ENCODE measurements at regions not wholly inside any gene's neighbourhood (a gene's known extent, or its start where the extent isn't known, plus 50 kb on each side); places are given as distances from the start of the nearest gene placed in this dataset.

GRCh38 chr2:64770137-64770780, 116.5 kb upstream of the SERTAD2 start:
- no peak for DNase-seq

DNA sequence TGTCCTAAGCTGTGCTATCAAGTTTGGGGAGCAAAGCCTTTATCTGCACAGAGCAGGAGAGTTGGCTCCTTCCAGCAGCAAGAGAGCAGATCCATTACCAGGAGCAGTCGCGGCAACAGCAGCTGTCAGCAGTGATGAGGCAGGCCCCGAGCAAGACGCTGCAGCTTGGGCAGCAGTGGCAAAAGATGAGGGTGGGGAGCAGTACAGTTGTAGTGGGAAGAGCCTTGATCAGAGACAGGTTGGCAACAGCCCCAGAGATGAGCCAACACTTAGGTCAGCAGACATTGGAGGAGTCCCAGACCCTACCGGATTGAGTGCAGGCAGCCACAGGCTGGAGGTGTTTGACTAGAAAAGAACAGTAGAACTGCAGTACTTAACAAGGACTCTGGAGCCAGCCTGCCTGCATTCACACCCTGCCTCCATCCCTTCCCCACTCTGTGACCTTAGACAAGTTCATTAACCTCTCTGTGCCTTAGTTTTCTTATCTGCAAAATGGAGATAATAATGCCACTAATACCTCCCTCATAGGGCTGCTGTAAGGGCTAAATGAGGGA, 117.1 kb upstream of the SERTAD2 start:
- no peak for DNase-seq

- no peak for DNase-seq
These were observed 118.0 kb upstream of the SERTAD2 start for GRCh38 chr2:64771737-64772136.

DNA sequence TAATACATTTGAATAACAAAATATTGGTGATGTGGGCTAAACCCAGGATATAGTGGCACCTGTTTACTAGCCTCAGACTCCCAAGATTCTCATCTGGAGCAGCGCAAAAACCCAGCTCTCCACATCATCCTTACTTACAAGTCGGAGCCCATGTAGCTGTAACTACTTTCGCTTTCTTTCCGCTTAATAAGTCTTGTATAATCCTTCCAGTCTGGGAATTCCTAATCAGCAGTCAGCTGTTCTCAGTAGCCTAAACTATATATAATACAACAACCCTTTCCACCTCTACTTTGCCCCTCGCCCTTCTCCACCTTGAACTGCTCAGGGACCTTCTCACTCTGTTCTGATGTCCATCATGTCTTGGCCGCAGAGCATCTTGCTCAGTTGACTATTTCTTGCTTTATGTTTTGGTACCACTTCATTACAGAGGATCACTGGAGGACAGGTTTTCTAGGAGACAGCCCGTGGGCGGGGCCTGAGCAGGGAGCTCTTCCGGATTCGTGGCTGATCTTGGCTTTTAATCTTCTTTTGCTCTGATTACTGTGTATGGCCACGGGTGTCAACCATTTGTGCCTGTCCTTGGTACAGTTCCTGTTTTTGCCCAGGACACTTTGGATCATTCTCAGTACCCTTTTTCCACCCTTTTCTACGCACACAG, 119.9 kb upstream of the SERTAD2 start:
- no peak for DNase-seq

DNA sequence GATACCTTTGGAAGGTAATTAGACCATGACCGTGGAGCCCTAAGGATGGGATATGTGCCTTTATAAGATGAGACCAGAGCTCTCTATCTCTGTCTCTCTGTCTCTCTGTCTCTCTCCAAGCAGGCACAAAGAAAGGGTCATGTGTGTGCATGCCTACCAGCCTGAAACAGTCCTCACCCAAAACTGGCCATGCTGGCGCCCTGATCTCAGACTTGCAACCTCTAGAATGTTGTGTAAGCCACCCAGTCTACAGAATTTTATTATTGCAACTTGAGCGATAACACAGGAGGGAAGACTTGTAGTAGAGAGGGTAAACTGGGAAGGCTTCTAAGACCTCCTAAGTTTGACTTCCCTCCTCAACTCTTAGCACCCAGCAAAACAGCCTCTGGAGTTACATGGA, 124.1 kb upstream of the SERTAD2 start:
- no peak for DNase-seq

DNA sequence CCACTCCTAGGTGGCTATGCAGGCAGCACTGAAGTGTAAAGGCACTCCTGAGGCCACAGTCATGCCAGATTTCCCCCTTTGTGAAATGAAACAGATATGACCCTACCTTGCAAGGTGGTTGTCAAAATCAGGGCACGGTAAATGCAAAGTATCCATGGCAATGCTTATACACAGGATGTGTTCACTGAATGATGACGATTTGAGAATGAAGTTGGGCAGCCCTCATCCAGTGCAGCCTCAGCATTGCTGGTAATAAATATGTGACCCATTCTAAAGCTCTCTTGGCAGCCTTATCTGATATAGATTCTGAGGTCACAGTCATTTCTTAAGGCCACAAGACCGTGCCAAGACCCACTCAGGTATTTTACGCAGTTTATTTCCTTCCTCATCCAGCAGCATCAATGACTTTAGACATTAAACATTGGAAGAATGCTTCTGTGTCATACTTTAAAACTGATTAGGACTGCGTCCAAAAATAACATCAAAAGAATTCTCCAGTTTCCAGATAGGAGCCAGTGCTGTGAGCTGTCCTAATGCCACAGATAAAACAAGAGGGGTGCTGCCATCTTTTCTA, 125.5 kb upstream of the SERTAD2 start:
- DNase-seq: no peak

DNA sequence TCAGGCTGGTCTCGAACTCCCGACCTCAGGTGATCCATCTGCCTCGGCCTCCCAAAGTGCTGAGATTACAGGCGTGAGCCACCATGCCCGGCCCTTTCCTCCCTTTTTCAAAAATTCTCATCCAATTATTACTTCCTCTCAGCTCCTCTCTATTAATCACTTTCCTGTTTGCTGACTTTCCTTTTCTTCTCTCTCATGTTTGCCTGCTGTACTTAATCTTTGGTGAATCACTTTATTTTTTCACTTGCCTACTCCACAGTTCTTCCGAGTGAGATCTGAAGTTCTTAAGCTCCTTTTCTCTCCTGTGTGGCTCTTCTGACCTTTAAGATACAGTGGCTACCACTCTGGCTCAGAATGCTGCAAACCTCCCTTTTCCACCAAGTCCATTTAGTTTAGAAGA, 126.3 kb upstream of the SERTAD2 start:
- DNase-seq: no peak

DNA sequence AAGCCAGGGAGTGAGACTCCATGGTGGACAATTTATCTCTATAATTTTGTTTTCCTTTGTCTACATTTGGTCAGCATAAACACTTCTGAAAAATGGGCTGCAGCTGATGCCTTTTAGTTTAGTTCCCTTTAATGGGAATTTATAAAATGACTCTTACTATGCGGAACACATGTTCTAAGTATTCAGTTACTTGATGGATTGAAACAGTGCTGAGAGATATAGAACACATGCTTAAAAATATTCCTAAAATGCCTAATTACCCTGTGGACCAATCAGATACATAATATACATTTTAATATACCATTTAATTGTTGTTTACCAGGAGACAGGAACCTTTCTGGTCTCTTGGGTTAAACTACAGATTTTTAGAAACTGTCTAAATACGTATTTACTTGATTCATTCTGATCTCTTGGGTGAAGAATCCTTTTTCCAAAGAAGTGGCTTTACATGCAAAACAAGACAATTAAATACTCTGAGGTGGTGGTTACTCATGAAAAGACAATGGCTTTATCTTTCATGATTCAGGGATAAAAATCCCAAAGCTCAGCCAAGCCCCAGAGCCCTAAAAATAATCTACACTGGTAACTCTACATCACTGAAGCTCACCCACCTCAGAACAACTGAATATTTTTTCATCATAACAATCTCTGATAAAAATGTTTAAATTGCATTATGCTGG, 128.1 kb upstream of the SERTAD2 start:
- DNase-seq: no peak

- no peak for DNase-seq
These were observed 130.7 kb upstream of the SERTAD2 start for GRCh38 chr2:64784168-64785061.

GRCh38 chr2:64785245-64785644, 131.5 kb upstream of the SERTAD2 start:
- DNase-seq: no peak

- DNase-seq: no peak
These were observed 132.8 kb upstream of the SERTAD2 start for GRCh38 chr2:64786343-64787018.

DNA sequence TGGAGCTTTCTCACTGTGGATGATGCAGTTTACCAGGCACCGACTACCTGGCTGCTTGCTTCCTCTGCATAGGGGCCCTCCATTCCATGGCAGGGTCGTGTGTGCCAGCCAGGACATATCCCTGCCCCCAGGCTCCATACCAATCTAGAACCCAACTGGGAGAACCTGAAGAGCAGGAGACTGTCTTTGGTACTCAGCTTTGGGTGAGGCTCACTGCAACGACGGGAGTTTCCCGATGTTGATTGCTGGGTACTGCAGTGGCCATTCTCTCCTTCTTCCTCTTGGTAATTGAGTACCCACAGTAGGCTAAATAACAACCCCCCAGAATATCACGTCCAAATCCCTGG, 133.3 kb upstream of the SERTAD2 start:
- DNase-seq: no peak

DNA sequence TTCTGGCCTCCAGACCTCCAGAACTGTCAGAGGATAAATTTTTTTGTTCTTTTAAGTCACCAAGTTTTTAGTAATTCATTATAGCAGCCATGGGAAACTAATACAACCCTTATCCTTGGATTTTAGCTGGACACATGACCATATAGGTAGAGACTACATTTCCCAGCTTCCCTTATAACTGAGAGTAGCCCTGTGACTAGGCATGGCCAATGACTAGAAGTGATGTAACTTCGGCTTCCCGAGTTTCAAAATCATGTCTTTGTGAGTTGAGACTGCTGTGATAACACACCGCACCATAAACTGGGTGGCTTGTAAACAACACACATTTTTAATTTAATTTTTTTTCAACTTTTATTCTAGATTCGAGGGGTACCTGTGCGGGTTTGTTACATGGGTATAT, 134.0 kb upstream of the SERTAD2 start:
- no peak for DNase-seq

DNA sequence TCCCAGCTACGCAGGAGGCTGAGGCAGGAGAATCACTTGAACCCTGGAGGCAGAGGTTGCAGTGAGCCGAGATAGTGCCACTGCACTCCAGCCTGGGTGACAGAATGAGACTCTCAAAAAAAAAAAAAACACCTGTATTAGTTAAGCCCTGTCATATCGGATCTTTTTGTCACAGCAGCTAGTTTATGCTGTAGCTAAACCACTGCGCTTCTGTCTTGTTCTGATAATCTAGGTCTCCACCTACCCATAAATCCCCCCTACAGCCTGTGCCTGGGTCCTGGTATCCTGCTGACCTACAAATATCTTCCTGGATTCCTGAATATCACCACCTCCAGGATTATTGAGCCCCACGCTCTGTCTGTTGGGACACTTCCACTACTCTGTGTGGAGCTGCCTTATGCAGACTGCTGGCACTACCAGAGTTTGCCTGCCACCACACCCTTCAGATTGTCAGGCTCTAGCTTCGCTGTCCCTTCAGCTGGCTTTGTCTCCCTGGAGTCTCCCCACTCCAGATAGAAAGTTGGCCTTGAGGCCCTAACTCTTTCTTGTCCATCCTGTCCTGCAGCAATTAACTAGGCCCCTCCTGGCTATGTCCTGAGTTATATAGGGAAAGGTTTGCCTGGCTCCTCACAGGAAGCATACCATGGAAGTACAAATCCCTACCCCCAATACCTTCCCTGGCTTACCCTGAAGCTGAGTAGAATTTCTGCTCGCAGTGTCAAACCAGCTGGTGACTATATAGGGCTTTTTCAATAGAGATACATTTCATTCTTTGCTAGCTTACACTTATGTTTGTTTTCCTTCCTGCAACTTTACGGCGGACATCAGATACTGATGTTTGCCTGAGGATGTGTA, 136.0 kb upstream of the SERTAD2 start:
- DNase-seq: no peak

DNA sequence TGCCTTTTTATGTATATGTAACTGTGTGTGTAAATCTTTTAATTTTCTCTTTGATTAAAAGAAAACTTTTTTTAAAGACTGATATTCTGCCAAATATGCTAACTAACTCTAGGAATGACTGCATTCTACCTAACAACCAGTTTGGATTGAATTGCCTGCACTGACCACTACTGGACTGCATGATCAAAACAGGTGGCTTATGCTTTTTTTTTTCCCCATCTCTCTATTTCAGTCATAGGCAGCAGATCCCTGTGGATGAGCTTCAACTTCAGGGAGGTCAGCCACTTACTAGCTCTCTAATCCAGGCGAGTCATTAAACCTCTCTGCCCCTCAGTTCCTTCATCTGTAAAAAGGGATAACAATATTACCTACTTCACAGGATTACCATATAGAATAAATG, 138.6 kb upstream of the SERTAD2 start:
- no peak for DNase-seq

DNA sequence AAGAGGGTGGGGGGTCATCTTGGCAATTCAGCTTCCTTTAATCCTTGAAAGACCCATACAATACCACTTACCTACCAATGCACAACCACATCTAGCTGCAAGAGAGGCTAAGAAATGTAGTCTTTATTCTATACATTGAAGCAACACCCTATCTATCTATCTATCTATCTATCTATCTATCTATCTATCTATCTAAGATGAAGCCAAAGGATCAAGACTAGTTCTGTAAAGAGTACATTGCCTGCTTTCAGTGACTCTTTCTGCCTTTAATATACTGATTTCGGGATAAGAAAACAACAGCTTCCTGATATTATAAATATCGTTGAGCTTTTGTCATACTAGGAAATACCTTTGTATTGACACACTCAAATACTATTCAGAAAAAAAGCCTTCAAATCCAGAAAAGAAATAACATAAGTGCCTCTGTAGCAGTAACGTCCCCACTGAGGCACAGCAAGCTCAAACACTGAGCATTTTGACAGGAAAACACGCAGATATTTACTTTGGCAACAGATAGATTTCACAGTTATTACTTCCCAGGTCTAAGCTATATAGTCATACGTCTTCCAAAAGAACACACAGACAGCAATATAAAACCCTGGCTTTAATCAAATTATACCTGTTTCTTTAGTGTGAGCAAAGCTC, 139.4 kb upstream of the SERTAD2 start:
- DNase-seq: no peak

DNA sequence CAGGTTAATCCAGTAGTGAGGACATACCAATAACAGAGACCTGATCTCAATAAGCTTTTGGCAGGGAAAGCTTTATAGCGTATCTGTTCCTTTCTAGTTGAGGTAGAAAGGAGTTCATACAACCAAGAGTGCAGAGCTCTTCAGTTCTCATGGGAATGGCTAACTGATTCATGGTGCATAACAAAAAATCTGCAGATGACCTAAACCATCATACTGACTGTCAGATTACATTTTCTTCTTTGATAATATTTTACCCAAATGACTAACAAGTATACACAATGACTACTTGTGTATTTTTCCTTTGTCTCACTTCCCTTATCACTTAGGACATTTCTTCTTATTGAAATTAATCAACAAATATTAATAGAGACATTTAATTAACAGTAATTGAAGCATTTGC, 140.0 kb upstream of the SERTAD2 start:
- DNase-seq: no peak

DNA sequence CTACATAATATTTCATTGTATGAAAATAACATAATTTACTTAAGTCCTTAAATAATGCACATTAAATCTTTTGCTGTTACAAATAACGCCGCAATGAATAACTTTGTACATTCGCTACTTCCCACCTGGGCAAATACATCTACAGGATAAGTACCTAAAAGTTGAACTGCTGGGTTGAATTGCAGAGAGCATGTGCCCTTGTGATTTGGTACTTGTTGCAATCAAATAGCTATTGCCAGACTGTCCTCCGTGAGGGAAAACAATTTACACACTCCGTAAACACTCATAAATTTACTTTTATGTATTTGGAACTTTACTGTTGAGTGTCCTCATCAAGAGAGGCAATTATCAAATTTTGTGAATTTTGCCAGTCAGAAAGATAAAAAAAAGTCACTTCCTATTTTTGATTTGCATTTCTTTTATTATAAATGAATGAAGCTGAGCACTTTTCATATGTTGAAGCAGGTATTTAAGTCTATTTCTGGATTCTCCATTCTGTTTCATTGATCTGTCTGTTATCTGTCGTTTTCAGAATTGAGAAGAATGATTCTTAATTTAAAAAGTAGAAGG, 140.8 kb upstream of the SERTAD2 start:
- no peak for DNase-seq

DNA sequence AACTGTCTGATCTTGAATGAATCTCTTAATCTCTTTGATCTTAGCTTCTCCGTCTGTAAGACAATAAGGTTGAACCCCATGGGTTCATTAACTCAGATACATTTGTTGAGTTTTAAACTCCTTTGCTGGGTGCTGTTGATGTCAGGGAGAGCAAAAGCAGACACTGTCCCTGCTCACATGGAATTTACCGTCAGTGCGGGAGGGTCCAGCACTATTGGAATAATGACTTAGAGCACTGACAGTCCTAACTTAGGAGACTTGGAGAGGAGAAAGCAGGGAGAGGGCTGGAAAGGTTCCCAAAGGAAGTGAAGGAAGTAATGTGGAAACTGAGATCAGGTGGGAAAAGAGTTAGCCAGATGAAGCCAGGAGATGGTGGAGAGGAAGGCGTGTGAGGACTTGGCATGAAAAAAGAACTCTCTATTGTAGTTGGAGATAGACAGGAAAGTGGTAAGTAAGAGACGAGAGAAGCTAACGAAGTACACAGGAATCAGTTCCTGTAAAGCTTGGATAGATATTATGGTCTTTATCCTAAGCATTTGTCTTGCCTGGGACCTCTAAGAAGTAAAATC, 141.4 kb upstream of the SERTAD2 start:
- no peak for DNase-seq

DNA sequence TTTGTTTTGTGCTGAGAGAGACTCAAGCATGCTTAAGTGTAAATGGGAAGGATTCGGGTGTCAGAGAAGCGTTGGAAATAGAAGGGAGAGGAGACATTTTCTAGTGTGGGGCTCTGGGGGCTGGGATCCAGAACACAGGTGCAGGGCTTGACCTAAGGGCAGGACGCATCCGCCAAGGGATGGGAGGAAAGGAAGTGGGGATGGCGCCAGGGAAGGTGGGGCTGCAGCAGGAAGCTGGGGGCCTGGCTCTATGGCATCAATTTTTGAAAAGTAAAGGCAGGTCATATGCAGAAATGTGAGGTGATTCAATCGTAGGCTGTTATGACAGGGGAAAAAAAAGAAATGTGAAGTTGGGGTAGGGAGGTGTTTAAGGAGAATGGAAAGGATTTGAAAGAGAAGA, 143.2 kb upstream of the SERTAD2 start:
- DNase-seq: no peak
